H1 (cell line): ENCODE measurements at regions not wholly inside any gene's neighbourhood (a gene's known extent, or its start where the extent isn't known, plus 50 kb on each side); places are given as distances from the start of the nearest gene placed in this dataset.

Source experiments
- CTCF ChIA-PET: fragments of 300-600 bp; sonication (Branson Sonifier 250); formaldehyde crosslinking; loops from one replicate; lab custom pipeline; 2021; ENCODE audit not compliant: partially characterized antibody; lab: Charles Lee
- POLR2A ChIA-PET: fragments of 300-600 bp; sonication (Branson Sonifier 250); formaldehyde crosslinking; loops from one replicate; lab custom pipeline; 2021; ENCODE audit warnings: inconsistent platforms; ENCODE audit not compliant: partially characterized antibody; lab: Charles Lee
- DNase-seq, 2 experiments: peaks; one replicate each; pipeline versions ENCODE4 v3.0.0 to v3.0.0-alpha.2; 2010 to 2022; ENCODE audit warnings: low spot score in 2 of 2, low read depth in 1 of 2, mixed read lengths in 1 of 2
- FAIRE-seq: peaks from 2 replicates; lab custom pipeline; 2011; peaks lifted over from hg19 to GRCh38; lab: Jason Lieb, UNC
- H2AFZ ChIP-seq: 2 replicates; pipeline ENCODE4 v1.8.1; 2012; ENCODE audit warnings: low read length, inconsistent platforms
- H2AK5ac ChIP-seq: 2 replicates; pipeline ENCODE4 v1.6.1; 2013; ENCODE audit warnings: low read depth, low read length
- H2BK120ac ChIP-seq: replicated peaks from 2 replicates; pipeline ENCODE3; 2013; ENCODE audit warnings: low read depth, low read length, inconsistent platforms
- H2BK12ac ChIP-seq: 2 replicates; pipeline ENCODE4 v1.6.1; 2013; ENCODE audit warnings: low read depth, low read length
- H2BK15ac ChIP-seq: 2 replicates; pipeline ENCODE4 v1.6.1; 2013; ENCODE audit warnings: low read length
- H2BK20ac ChIP-seq: 2 replicates; pipeline ENCODE4 v1.6.1; 2013; ENCODE audit warnings: low read length
- H2BK5ac ChIP-seq: 2 replicates; pipeline ENCODE4 v1.6.1; 2013; ENCODE audit warnings: low read depth, low read length
- H3K14ac ChIP-seq: 2 replicates; pipeline ENCODE4 v1.6.1; 2013; ENCODE audit warnings: inconsistent platforms; ENCODE audit not compliant: insufficient read length
- H3K18ac ChIP-seq: 2 replicates; pipeline ENCODE4 v1.6.1; 2013; ENCODE audit warnings: low read length; ENCODE audit errors: extremely low read depth
- H3K23ac ChIP-seq: 2 replicates; pipeline ENCODE4 v1.6.1; 2013; ENCODE audit warnings: inconsistent platforms; ENCODE audit not compliant: insufficient read length
- H3K23me2 ChIP-seq: 2 replicates; pipeline ENCODE4 v1.6.1; 2013; ENCODE audit warnings: low read depth, low read length
- H3K27ac ChIP-seq: 2 replicates; pipeline ENCODE4 v1.6.1; 2011; ENCODE audit warnings: low read depth, low read length, inconsistent platforms
- H3K27me3 ChIP-seq, 4 experiments: replicated peaks in 1 of 4; 1 replicate in 1 of 4; 2 replicates in 3 of 4; pipeline versions ENCODE4 v1.6.1 to v1.8.1; 2011 to 2013; ENCODE audit warnings: low read length in 3 of 4, mild to moderate bottlenecking in 3 of 4, inconsistent platforms in 2 of 4, mixed read lengths in 2 of 4, moderate library complexity in 1 of 4; ENCODE audit not compliant: control insufficient read depth in 3 of 4, insufficient read depth in 3 of 4; ENCODE audit errors: extremely low read depth in 1 of 4
- H3K36me3 ChIP-seq, 4 experiments: 2 replicates each; pipeline versions ENCODE4 v1.6.1 to v1.8.1; 2011 to 2013; ENCODE audit warnings: mild to moderate bottlenecking in 4 of 4, low read length in 3 of 4, moderate library complexity in 2 of 4, control low read depth in 1 of 4, inconsistent platforms in 1 of 4; ENCODE audit not compliant: insufficient read depth in 4 of 4, control insufficient read depth in 2 of 4
- H3K4ac ChIP-seq: replicated peaks from 2 replicates; pipeline ENCODE3; 2013; ENCODE audit warnings: low read length, low read depth, mixed read lengths, inconsistent platforms; ENCODE audit not compliant: insufficient read length
- H3K4me1 ChIP-seq, 4 experiments: replicated peaks in 1 of 4; 1 replicate in 1 of 4; 2 replicates in 3 of 4; pipeline versions ENCODE4 v1.6.1 to v1.8.1; 2011 to 2013; ENCODE audit warnings: low read length in 3 of 4, inconsistent platforms in 2 of 4, mixed read lengths in 1 of 4; ENCODE audit not compliant: insufficient read depth in 4 of 4, control insufficient read depth in 3 of 4
- H3K4me2 ChIP-seq, 2 experiments: 2 replicates each; pipeline versions ENCODE4 v1.6.1 to v1.8.1; 2011 to 2013; ENCODE audit warnings: low read depth in 2 of 2, low read length in 2 of 2, control low read depth in 1 of 2, inconsistent platforms in 1 of 2, mild to moderate bottlenecking in 1 of 2; ENCODE audit not compliant: insufficient read depth in 1 of 2
- H3K4me3 ChIP-seq, 4 experiments: fragments of 200-600, 300-600 bp in 1 of 4; sonication (generic), shearing (Covaris generic), sonication (Bioruptor Twin) in 1 of 4; 2 replicates each; pipeline versions ENCODE4 v1.5.1 to v1.8.1; 2011 to 2016; ENCODE audit warnings: low read length in 4 of 4, low read depth in 3 of 4, control low read depth in 2 of 4, inconsistent platforms in 2 of 4, mild to moderate bottlenecking in 2 of 4, mixed read lengths in 1 of 4, moderate library complexity in 1 of 4; ENCODE audit not compliant: insufficient read depth in 2 of 4; ENCODE audit errors: extremely low read depth in 1 of 4
- H3K56ac ChIP-seq: replicated peaks from 2 replicates; pipeline ENCODE3; 2013; ENCODE audit warnings: low read depth, mild to moderate bottlenecking, mixed read lengths, low read length, inconsistent platforms; ENCODE audit not compliant: insufficient read length
- H3K79me1 ChIP-seq: 2 replicates; pipeline ENCODE4 v1.6.1; 2013; ENCODE audit warnings: low read depth, low read length, control low read depth
- H3K79me2 ChIP-seq, 2 experiments: 2 replicates each; pipeline versions ENCODE4 v1.6.1 to v1.8.1; 2012 to 2013; ENCODE audit warnings: low read length in 2 of 2, mild to moderate bottlenecking in 2 of 2, inconsistent platforms in 1 of 2; ENCODE audit not compliant: insufficient read depth in 2 of 2, control insufficient read depth in 1 of 2
- H3K9ac ChIP-seq, 4 experiments: replicated peaks in 1 of 4; 1 replicate in 1 of 4; 2 replicates in 3 of 4; pipeline versions ENCODE4 v1.6.1 to v1.8.1; 2011 to 2013; ENCODE audit warnings: low read depth in 3 of 4, low read length in 3 of 4, control low read depth in 2 of 4, mild to moderate bottlenecking in 2 of 4, moderate library complexity in 2 of 4, inconsistent platforms in 1 of 4; ENCODE audit errors: extremely low read depth in 1 of 4
- H3K9me3 ChIP-seq, 2 experiments: 2 replicates each; pipeline versions ENCODE4 v1.6.1 to v1.8.1; 2012 to 2013; ENCODE audit warnings: mild to moderate bottlenecking in 2 of 2, moderate library complexity in 2 of 2, control low read depth in 1 of 2, inconsistent platforms in 1 of 2, low read depth in 1 of 2, low read length in 1 of 2, mixed read lengths in 1 of 2; ENCODE audit not compliant: insufficient read depth in 2 of 2
- H4K20me1 ChIP-seq, 2 experiments: replicated peaks in 1 of 2; 2 replicates each; pipeline versions ENCODE3 to v1.8.1; 2011 to 2013; ENCODE audit warnings: inconsistent platforms in 2 of 2, low read length in 2 of 2, mild to moderate bottlenecking in 1 of 2; ENCODE audit not compliant: insufficient read depth in 2 of 2, control insufficient read depth in 1 of 2
- H4K5ac ChIP-seq: 2 replicates; pipeline ENCODE4 v1.6.1; 2013; ENCODE audit warnings: low read length, low read depth, mixed read lengths, inconsistent platforms; ENCODE audit not compliant: insufficient read length
- H4K8ac ChIP-seq: 2 replicates; pipeline ENCODE4 v1.8.0; 2013; ENCODE audit warnings: mild to moderate bottlenecking, moderate library complexity, low read length, inconsistent platforms; ENCODE audit not compliant: insufficient read depth; ENCODE audit errors: extremely low read depth
- H4K91ac ChIP-seq: replicated peaks from 2 replicates; pipeline ENCODE3; 2013; ENCODE audit warnings: low read length, mixed read lengths, inconsistent platforms; ENCODE audit not compliant: insufficient read length
- ASH2L ChIP-seq: fragments of 200-600, 300-600 bp; sonication (generic); IDR thresholded peaks from one replicate; pipeline ENCODE4 v1.7.1; 2017; ENCODE audit warnings: low read length
- CHD1 ChIP-seq: IDR thresholded peaks from 2 replicates; pipeline ENCODE4 v1.6.1; 2012; ENCODE audit warnings: low read depth, low read length, improper control_type of control experiment
- CHD2 ChIP-seq: IDR thresholded peaks from 2 replicates; pipeline ENCODE4 v1.6.1; 2012; ENCODE audit warnings: low read length, improper control_type of control experiment
- CTBP2 ChIP-seq: IDR thresholded peaks from 2 replicates; pipeline ENCODE4 v1.7.0; 2011; ENCODE audit warnings: borderline replicate concordance, mild to moderate bottlenecking, moderate library complexity, mixed read lengths, low read length; ENCODE audit not compliant: insufficient read depth, insufficient read length
- EGR1 ChIP-seq: IDR thresholded peaks from 2 replicates; pipeline ENCODE4 v1.6.1; 2011; ENCODE audit warnings: low read depth, low read length, borderline replicate concordance
- KDM5A ChIP-seq: fragments of 200-600 bp; IDR thresholded peaks from 2 replicates; pipeline ENCODE4 v1.7.1; 2012; ENCODE audit warnings: mild to moderate bottlenecking, low read length, inconsistent platforms, mixed read lengths
- MAX ChIP-seq: IDR thresholded peaks from 2 replicates; pipeline ENCODE4 v1.6.1; 2012; ENCODE audit warnings: inconsistent platforms
- NANOG ChIP-seq: IDR thresholded peaks from 2 replicates; pipeline ENCODE4 v1.6.1; 2011; ENCODE audit warnings: low read length, low read depth, mild to moderate bottlenecking, inconsistent platforms; ENCODE audit not compliant: insufficient read depth, poor library complexity, severe bottlenecking
- PHF8 ChIP-seq: fragments of 200-600 bp; sonication (generic); conservative IDR thresholded peaks from 2 replicates; pipeline ENCODE4 v1.7.1; 2012; ENCODE audit warnings: low read depth, mild to moderate bottlenecking, inconsistent platforms, low read length, moderate library complexity
- POLR2A ChIP-seq, 2 experiments: IDR thresholded peaks; 1 replicate in 1 of 2; 2 replicates in 1 of 2; pipeline ENCODE4 v1.6.1; 2011; ENCODE audit warnings: low read depth in 2 of 2, low read length in 2 of 2, mild to moderate bottlenecking in 2 of 2; ENCODE audit errors: control extremely low read depth in 1 of 2
- SIRT6 ChIP-seq: IDR thresholded peaks from one replicate; pipeline ENCODE4 v1.7.1; 2012; ENCODE audit warnings: low read length, inconsistent platforms
- SIX5 ChIP-seq: IDR thresholded peaks from 2 replicates; pipeline ENCODE4 v1.6.1; 2011; ENCODE audit warnings: mild to moderate bottlenecking, low read depth, low read length
- SP2 ChIP-seq: IDR thresholded peaks from 2 replicates; pipeline ENCODE4 v1.6.1; 2012; ENCODE audit warnings: mild to moderate bottlenecking, low read length, inconsistent platforms
- SUZ12 ChIP-seq: fragments of 200-600 bp; sonication (generic); IDR thresholded peaks from 2 replicates; pipeline ENCODE4 v1.6.1; 2012; ENCODE audit warnings: mild to moderate bottlenecking, inconsistent platforms, low read length, moderate library complexity, mixed read lengths
- WGBS, 2 experiments: shearing (Covaris generic) in 1 of 2; methylation state at CpG; one replicate each; pipeline versions ENCODE4 v1.1.6 to v1.1.7; 2013 to 2015; ENCODE audit warnings: low lambda C conversion rate in 2 of 2, mixed read lengths in 2 of 2, inconsistent platforms in 1 of 2, low coverage in 1 of 2, missing lambda C conversion rate in 1 of 2; ENCODE audit not compliant: insufficient replicate concordance in 2 of 2, insufficient coverage in 1 of 2, insufficient read length in 1 of 2; ENCODE audit errors: extremely low coverage in 1 of 2, missing lambda C conversion rate in 1 of 2; 5-methylcytosine and 5-hydroxymethylcytosine counted together

- Histone ChIP-seq H3K56ac (no peak overlapping the region), H3K4me3 (no peak overlapping the region), H2AFZ (peak overlapping the region; percentile 99), H3K14ac (no peak overlapping the region), H4K5ac (no peak overlapping the region), H3K23ac (no peak overlapping the region), H2BK120ac (no peak overlapping the region), H2BK5ac (no peak overlapping the region), H3K79me2 (no peaks in the 10 kb centered on the region), H4K8ac (no peak overlapping the region), H3K9ac (no peak overlapping the region), H2BK20ac (no peak overlapping the region), H4K91ac (no peak overlapping the region), H3K27ac (no peak overlapping the region), H3K23me2 (no peaks in the 10 kb centered on the region), H3K4me1 (peaks cover 0 to 3% (median 0%) of the 10 kb centered on the region in 4 experiments; a peak in 1 of 7 replicates), H3K36me3 (no peaks in the 10 kb centered on the region), H3K4ac (no peak overlapping the region), H4K20me1 (no peaks in the 10 kb centered on the region), H3K4me2 (no peak overlapping the region), H3K79me1 (no peaks in the 10 kb centered on the region), H2BK12ac (no peak overlapping the region; the same call in 1 of the 2 replicates), H3K9me3 (0 out of 4 replicates have a peak, but pooled peaks cover 0 to 2% of the 10 kb centered on the region in 2 experiments), H3K18ac (no peak overlapping the region), H2AK5ac (no peak overlapping the region), H3K27me3 (no peaks in the 10 kb centered on the region), H2BK15ac (no peak overlapping the region)
- ChIA-PET POLR2A (no interaction called here), CTCF (no interaction called here)
- DNase-seq (no peak), FAIRE-seq (no peak)
- WGBS, 2 experiments, result 76% methylated on average over 3 of the region's 3 CpGs; no CpG with 5 or more reads in 1 of the 2 experiments
- TF ChIP-seq SIX5, result no peak
- no peak for TF ChIP-seq EGR1
- no peak for TF ChIP-seq CHD1
- TF ChIP-seq MAX, result no peak
- no peak for TF ChIP-seq POLR2A (IDR thresholded peaks at IDR 0.05; ENCODE audit: control extremely low read depth in 1 of 2, low read depth in 2 of 2, low read length in 2 of 2)
- no peak for TF ChIP-seq SUZ12
- TF ChIP-seq CTBP2, result no peak
- no peak for TF ChIP-seq ASH2L
- TF ChIP-seq SP2, result no peak
- TF ChIP-seq NANOG, result no peak
- TF ChIP-seq CHD2, result no peak
- TF ChIP-seq KDM5A, result no peak
- TF ChIP-seq PHF8, result no peak
- TF ChIP-seq SIRT6, result no peak
Observed at GRCh38 chr16:64586781-64587180, 535.1 kb downstream of the CDH11 start.
